ENCODE measurements at regions not wholly inside any gene's neighbourhood (a gene's known extent, or its start where the extent isn't known, plus 50 kb on each side); places are given as distances from the start of the nearest gene placed in this dataset.

DNA sequence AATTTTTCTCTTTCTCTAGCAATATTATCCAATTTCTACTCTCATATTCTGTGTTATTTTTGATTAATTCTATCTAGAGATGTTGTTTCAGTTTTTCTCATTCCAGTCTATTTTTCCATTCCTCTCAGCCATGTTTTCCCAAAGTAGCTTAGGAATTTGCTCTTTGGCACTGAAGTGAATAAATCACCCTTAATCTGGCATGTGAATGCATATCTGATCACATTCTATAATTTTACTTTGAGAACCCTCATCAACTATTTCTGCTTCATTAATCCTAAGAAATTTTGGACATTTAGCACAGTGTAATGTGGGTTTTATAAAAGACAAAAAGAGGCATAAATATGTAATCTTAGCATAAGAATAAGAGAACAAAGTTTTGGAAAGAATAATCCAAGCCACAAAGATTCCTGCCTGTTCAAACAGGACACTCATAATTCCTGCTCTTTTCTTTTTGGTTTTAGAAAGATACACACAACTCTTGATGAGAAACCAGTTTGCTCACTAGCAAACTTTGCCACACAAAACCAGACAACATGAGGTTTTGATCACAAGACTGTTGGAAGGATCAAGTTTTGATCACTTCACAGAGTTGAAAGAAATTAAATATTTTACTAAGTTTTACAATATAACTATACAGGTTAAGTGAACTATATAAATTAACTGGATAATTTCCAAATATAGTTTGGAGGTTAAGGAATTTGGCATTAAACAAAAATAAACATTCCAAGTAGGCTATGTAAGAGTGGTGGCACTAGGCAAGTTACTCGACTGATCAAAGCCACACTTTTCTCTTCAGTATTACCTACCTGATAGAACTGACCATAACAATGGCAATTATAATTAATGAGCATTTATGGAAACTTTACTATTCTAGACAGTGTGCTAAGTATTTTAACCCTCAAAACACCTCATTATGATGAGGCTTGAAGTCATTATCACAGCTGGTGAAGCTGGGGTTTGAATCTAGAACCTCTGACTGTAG, 226.6 kb upstream of the TMTC1 start:
- H3K27ac ChIP-seq = no peak overlapping the region
- DNase-seq = no peak
- intact Hi-C loops (cut with DNase I) = no loop called here
- H3K9me3 ChIP-seq = no peaks in the 10 kb centered on the region
- no peaks in the 10 kb centered on the region for H3K27me3 ChIP-seq
- TF ChIP-seq, protein P1, sequence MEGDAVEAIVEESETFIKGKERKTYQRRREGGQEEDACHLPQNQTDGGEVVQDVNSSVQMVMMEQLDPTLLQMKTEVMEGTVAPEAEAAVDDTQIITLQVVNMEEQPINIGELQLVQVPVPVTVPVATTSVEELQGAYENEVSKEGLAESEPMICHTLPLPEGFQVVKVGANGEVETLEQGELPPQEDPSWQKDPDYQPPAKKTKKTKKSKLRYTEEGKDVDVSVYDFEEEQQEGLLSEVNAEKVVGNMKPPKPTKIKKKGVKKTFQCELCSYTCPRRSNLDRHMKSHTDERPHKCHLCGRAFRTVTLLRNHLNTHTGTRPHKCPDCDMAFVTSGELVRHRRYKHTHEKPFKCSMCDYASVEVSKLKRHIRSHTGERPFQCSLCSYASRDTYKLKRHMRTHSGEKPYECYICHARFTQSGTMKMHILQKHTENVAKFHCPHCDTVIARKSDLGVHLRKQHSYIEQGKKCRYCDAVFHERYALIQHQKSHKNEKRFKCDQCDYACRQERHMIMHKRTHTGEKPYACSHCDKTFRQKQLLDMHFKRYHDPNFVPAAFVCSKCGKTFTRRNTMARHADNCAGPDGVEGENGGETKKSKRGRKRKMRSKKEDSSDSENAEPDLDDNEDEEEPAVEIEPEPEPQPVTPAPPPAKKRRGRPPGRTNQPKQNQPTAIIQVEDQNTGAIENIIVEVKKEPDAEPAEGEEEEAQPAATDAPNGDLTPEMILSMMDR (IDR thresholded peaks at IDR 0.05) = no peak
- no peak overlapping the region for H3K4me3 ChIP-seq
- H3K36me3 ChIP-seq = no peaks in the 10 kb centered on the region
- FAIRE-seq = no peak
- WGBS, 2 donors = 44 to 52% methylated on average over 1 of the region's 1 CpG
- H3K4me1 ChIP-seq = no peaks in the 10 kb centered on the region
- no peak for ATAC-seq

DNA sequence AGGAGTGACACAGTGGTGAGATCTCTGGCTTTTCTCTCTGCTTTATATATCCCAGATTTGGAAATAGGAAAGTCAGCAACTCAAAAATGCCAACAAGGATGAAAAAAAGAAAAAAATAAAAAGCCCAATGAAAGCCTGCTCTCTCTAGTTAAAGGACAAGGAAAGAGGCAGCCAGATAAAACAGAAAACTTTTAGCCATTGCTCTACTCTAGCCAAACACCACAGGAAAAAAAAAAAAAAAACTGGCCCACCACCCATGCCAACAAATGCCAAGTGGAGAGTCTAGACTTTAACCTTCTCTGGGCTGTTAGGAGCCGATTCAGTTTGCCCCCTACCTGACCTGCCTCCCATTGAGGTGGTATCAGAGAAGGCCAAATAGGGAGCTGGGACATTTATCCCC, 222.3 kb upstream of the TMTC1 start:
- no peaks in the 10 kb centered on the region for H3K4me1 ChIP-seq
- intact Hi-C loops (cut with DNase I) = no loop called here
- H3K9me3 ChIP-seq = no peaks in the 10 kb centered on the region
- 47 to 68% methylated on average over 1 of the region's 1 CpG for WGBS, 2 donors
- no peaks in the 10 kb centered on the region for H3K27me3 ChIP-seq
- H3K27ac ChIP-seq = no peak overlapping the region
- FAIRE-seq (no peak), DNase-seq (no peak), ATAC-seq (no peak)
- TF ChIP-seq, protein P1 (IDR thresholded peaks at IDR 0.05) = no peak
- no peaks in the 10 kb centered on the region for H3K36me3 ChIP-seq
- no peak overlapping the region for H3K4me3 ChIP-seq

DNA sequence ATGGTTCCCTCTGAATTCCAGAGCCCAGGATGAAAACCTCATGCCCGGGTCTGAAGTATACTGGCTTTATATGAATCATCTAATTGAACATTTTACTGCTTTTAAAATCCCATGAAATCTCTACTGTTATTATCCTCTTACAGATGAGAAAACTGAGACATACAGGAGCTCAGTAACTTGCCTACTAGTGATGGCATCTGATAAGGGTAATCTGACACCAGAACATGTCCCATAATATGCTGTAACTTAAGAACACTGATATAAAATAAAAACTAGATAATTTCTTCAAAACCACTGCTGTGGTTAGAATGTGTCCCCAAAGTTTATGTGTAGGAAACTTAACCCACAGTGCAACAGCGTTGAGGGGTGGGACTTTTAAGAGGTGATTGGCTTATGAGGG, 219.6 kb upstream of the TMTC1 start:
- TF ChIP-seq, protein P1 (IDR thresholded peaks at IDR 0.05) = no peak
- intact Hi-C loops (cut with DNase I) = no loop called here
- ATAC-seq = no peak
- Histone ChIP-seq H3K36me3 (no peaks in the 10 kb centered on the region), H3K27me3 (no peaks in the 10 kb centered on the region), H3K27ac (no peak overlapping the region), H3K4me1 (no peaks in the 10 kb centered on the region), H3K9me3 (no peaks in the 10 kb centered on the region), H3K4me3 (no peak overlapping the region)
- DNase-seq = no peak
- 45 to 57% methylated on average over 2 of the region's 2 CpGs for WGBS, 2 donors
- no peak for FAIRE-seq

DNA sequence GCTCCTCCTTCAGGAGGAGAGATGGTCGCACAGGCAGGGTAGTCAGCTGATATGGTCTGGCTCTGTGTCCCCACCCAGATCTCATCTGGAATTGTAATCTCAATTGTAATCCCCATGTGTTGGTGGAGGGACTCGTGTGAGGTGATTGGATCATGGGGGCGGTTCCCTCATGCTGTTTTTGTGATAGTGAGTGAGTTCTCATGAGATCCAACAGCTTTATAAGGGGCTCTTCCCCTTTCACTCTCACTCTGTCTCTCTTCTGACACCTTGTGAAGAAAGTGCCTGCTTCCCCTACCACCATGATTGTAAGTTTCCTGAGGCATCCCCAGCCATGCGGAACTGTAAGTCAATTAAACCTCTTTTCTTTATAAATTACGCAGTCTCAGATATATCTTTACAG, 218.9 kb upstream of the TMTC1 start:
- ATAC-seq = no peak
- no peak for DNase-seq
- Histone ChIP-seq H3K27ac (no peak overlapping the region), H3K9me3 (no peaks in the 10 kb centered on the region), H3K4me3 (no peak overlapping the region), H3K27me3 (no peaks in the 10 kb centered on the region), H3K36me3 (no peaks in the 10 kb centered on the region), H3K4me1 (no peaks in the 10 kb centered on the region)
- intact Hi-C loops (cut with DNase I) = no loop called here
- WGBS, 2 donors = 65 to 72% methylated on average over 5 of the region's 5 CpGs
- FAIRE-seq = no peak
- TF ChIP-seq, protein P1 (IDR thresholded peaks at IDR 0.05) = no peak

DNA sequence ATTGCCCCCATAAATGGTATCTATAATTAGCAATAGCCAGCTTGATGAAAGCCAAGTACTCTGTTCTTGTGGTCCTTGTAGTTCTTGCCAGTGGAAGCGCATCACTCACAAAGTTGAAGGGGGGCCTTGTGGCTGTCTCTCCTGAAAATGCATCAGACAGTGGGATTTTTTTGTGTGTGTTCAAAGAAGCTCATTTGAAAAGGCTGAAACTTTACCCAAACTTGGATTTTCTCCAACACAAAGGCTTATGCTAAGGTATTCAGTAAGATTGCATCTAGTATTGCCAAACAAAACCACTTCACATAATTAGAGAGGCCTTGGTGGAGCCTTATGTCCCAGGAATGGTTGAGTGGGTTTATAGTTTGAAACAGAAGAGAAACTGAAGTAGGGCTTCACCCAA, 216.7 kb upstream of the TMTC1 start:
- no peak for FAIRE-seq
- no peak overlapping the region for H3K4me3 ChIP-seq
- no peak overlapping the region for H3K27ac ChIP-seq
- no peaks in the 10 kb centered on the region for H3K4me1 ChIP-seq
- intact Hi-C loops (cut with DNase I) = no loop called here
- no peak for ATAC-seq
- 94 to 100% methylated on average over 1 of the region's 1 CpG for WGBS, 2 donors
- no peaks in the 10 kb centered on the region for H3K27me3 ChIP-seq
- H3K36me3 ChIP-seq = no peaks in the 10 kb centered on the region
- H3K9me3 ChIP-seq = no peaks in the 10 kb centered on the region
- TF ChIP-seq, protein P1 (IDR thresholded peaks at IDR 0.05) = no peak
- DNase-seq = no peak
